Fibroblast of lung (primary cell): ENCODE measurements at regions not wholly inside any gene's neighbourhood (a gene's known extent, or its start where the extent isn't known, plus 50 kb on each side); places are given as distances from the start of the nearest gene placed in this dataset.
"Not testable (repeated sequence)": the region's sequence is repeated elsewhere in the genome, so short reads cannot be mapped to it uniquely, and the experiment has no call there.

Experiments
- DNase-seq, 2 donors: peaks; one replicate each; pipeline versions ENCODE4 v3.0.0 to v3.0.0-alpha.2; 2010; ENCODE audit warnings: low read depth in 2 of 2
- H2AFZ ChIP-seq: 2 replicates; pipeline ENCODE4 v1.5.1; 2012; ENCODE audit warnings: low read length, control low read depth, inconsistent platforms
- H3K27ac ChIP-seq: 2 replicates; pipeline ENCODE4 v1.5.1; 2011; ENCODE audit warnings: low read length, control low read depth; ENCODE audit not compliant: insufficient read depth
- H3K27me3 ChIP-seq: 2 replicates; pipeline ENCODE4 v1.5.1; 2011; ENCODE audit warnings: mild to moderate bottlenecking, low read length; ENCODE audit not compliant: control insufficient read depth, insufficient read depth
- H3K36me3 ChIP-seq: 2 replicates; pipeline ENCODE4 v1.5.1; 2011; ENCODE audit warnings: low read length; ENCODE audit not compliant: control insufficient read depth, insufficient read depth
- H3K4me1 ChIP-seq: 2 replicates; pipeline ENCODE4 v1.5.1; 2011; ENCODE audit warnings: low read length; ENCODE audit not compliant: control insufficient read depth, insufficient read depth; ENCODE audit errors: extremely low read depth
- H3K4me2 ChIP-seq: 2 replicates; pipeline ENCODE4 v1.5.1; 2011; ENCODE audit warnings: low read length, control low read depth; ENCODE audit not compliant: insufficient read depth; ENCODE audit errors: extremely low read depth
- H3K4me3 ChIP-seq, 4 experiments: fragments of 200-600 bp in 1 of 4; sonication (generic) in 1 of 4; replicated peaks in 1 of 4; 2 replicates each; pipeline ENCODE4 v1.5.1; 2011 to 2016; ENCODE audit warnings: low read length in 4 of 4, low read depth in 3 of 4, mild to moderate bottlenecking in 3 of 4, control low read depth in 2 of 4, inconsistent platforms in 1 of 4, mixed read lengths in 1 of 4; ENCODE audit not compliant: insufficient read depth in 1 of 4; ENCODE audit errors: control extremely low read depth in 1 of 4
- H3K79me2 ChIP-seq: 2 replicates; pipeline ENCODE4 v1.5.1; 2012; ENCODE audit warnings: mild to moderate bottlenecking, low read length, inconsistent platforms; ENCODE audit not compliant: control insufficient read depth, insufficient read depth
- H3K9ac ChIP-seq: 2 replicates; pipeline ENCODE4 v1.5.1; 2011; ENCODE audit warnings: mild to moderate bottlenecking, low read length, control low read depth; ENCODE audit not compliant: insufficient read depth
- H3K9me3 ChIP-seq: 2 replicates; pipeline ENCODE4 v1.5.1; 2012; ENCODE audit warnings: low read depth, low read length; ENCODE audit not compliant: control insufficient read depth, insufficient read depth
- H4K20me1 ChIP-seq: 2 replicates; pipeline ENCODE4 v1.5.1; 2011; ENCODE audit warnings: low read length; ENCODE audit not compliant: control insufficient read depth, insufficient read depth; ENCODE audit errors: extremely low read depth
- CTCF ChIP-seq, 2 donors: IDR thresholded peaks in 1 of 2; conservative IDR thresholded peaks in 1 of 2; 1 replicate in 1 of 2; 2 replicates in 1 of 2; pipeline ENCODE4 v1.5.1; 2011 to 2012; ENCODE audit warnings: low read length in 2 of 2, control low read depth in 1 of 2, inconsistent platforms in 1 of 2, low read depth in 1 of 2, mild to moderate bottlenecking in 1 of 2
- EZH2 ChIP-seq: IDR thresholded peaks from 2 replicates; pipeline ENCODE4 v1.5.1; 2012; ENCODE audit warnings: low read length, control low read depth, mild to moderate bottlenecking; ENCODE audit errors: missing control alignments

DNA sequence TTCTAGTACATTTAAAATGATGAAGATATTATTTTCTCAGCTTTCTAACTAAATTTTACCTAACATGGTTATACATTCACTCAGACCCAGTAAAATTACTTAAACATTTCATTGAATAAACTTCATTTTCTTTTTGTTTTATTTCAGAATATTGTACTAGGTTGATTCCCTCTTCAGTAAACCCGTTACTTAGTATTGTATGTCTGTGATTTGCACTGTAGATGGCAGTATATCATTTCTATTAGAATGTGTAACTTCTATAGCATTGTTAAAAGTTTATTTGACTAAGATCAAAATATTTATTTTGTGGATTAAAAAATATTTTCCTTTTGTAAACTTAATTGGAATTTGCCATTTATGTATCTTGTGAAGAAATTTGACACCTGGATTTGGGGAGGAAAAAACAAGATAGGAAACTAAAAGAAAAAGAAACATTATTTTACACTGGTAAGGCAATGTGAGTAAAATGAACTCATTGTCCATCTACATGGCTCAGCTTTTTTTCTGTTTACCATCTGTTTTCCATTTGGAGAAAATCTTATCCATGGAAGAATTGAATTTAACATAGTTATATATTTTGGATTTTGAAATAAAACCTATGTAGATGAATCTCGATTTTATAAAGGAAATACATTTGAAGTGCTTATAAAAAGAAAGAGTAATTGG lies 145.6 kb upstream of the METTL14 start:
- H3K4me3 ChIP-seq, H3K9me3 ChIP-seq, H3K4me1 ChIP-seq, H3K4me2 ChIP-seq, H3K36me3 ChIP-seq, H2AFZ ChIP-seq, H3K27ac ChIP-seq, H3K79me2 ChIP-seq, H3K9ac ChIP-seq, H4K20me1 ChIP-seq, H3K27me3 ChIP-seq: not testable (repeated sequence)
- DNase-seq: peak; percentile 5 to 53
- peak in 1 of 2 donors; percentile 19 for TF ChIP-seq CTCF (conservative IDR thresholded peaks at IDR 0.05 in 1 of 2, IDR thresholded peaks at IDR 0.05 in 1 of 2; ENCODE audit: low read depth in 1 of 2, low read length in 2 of 2)

DNA sequence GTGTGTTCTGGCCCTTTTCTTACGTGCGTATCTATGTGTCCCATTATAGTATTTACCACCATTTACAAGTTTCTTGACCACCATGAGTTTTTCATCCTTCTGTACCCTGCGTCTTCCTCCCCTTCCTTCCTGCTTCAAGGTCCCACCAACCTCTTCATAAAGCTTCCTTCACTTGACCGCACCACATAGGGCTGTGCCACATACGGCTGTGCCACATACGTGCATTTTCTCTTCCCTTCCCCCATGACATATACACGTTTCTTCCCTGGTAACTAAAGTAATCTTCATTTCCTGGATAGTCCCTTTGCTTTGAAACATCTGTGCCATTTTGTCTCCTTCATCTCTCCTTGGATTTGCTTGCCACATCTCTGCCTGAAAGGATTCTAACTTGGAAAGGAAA lies 128.6 kb upstream of the METTL14 start:
- not testable (repeated sequence) for H2AFZ ChIP-seq, H3K36me3 ChIP-seq, H3K79me2 ChIP-seq, H3K4me3 ChIP-seq, H3K4me1 ChIP-seq, H4K20me1 ChIP-seq, H3K27ac ChIP-seq, DNase-seq, H3K27me3 ChIP-seq, H3K9me3 ChIP-seq, H3K9ac ChIP-seq, H3K4me2 ChIP-seq

DNA sequence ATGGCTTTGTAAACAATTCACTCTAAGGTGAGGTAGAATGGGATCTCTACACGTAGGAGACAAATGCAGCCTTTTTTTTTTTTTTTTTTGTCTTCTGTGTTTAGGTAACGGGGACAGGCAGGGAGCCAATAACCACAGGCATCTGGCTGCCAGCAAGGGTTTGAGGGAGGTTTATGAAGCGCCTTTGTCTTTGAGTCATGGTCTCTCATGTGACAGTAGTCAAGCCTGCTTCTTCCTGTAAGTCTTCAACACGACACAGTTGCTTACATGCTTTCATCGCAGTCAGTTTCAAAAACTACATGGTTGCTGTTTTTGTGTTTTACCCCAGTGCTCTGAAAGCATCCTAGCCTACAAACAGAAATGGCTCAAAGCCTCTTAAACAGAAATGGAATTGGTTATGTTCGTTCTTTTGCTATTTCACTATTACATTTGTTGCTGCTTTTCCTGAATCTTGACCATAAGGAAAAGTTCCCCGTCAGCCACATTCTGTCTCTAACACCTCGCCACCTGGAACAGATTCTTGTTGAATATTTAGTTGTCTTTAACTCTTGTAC lies 127.8 kb upstream of the METTL14 start:
- Histone ChIP-seq H3K36me3 (no peaks in the 10 kb centered on the region), H3K9me3 (no peaks in the 10 kb centered on the region), H3K4me2 (no peak overlapping the region), H3K79me2 (no peaks in the 10 kb centered on the region), H3K27me3 (no peaks in the 10 kb centered on the region), H3K4me1 (no peaks in the 10 kb centered on the region), H3K27ac (no peak overlapping the region), H2AFZ (no peak overlapping the region), H4K20me1 (no peaks in the 10 kb centered on the region), H3K4me3 (no peak overlapping the region), H3K9ac (no peak overlapping the region)
- TF ChIP-seq CTCF (conservative IDR thresholded peaks at IDR 0.05 in 1 of 2, IDR thresholded peaks at IDR 0.05 in 1 of 2; ENCODE audit: low read depth in 1 of 2, low read length in 2 of 2): no peak
- no peak for TF ChIP-seq EZH2
- DNase-seq: peak; percentile 34 to 74

DNA sequence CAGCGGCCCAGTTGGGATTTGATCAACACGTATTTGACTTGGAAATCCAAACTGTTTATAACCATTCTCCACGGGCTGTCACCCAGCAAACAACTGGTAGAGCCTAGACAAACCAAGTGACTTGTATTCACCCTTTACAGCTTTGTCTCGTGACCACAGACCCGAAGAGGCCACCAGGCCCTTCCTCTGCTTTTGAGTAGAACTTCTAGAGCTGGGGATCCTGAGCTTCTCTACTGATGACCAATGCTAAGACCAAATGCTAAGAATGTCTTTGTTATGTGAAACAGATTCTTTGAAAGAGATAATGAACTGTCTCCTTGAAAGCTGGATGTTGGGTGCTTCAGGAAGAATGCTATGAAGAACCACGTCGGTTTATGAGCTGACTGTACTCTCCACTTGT lies 127.0 kb upstream of the METTL14 start:
- H3K36me3 ChIP-seq, DNase-seq, H3K9me3 ChIP-seq, H3K79me2 ChIP-seq, H3K27ac ChIP-seq, H2AFZ ChIP-seq, H3K4me2 ChIP-seq, H3K9ac ChIP-seq, H3K4me1 ChIP-seq, H3K4me3 ChIP-seq, H3K27me3 ChIP-seq, H4K20me1 ChIP-seq: not testable (repeated sequence)

GRCh38 chr4:118561559-118561958 lies 123.6 kb upstream of the METTL14 start:
- H3K27ac ChIP-seq, H3K4me2 ChIP-seq, H3K4me1 ChIP-seq, H3K9ac ChIP-seq, H3K27me3 ChIP-seq, H3K4me3 ChIP-seq, H3K9me3 ChIP-seq, H4K20me1 ChIP-seq, H3K79me2 ChIP-seq, H2AFZ ChIP-seq, DNase-seq, H3K36me3 ChIP-seq: not testable (repeated sequence)
